K562 (cell line): ENCODE measurements at regions not wholly inside any gene's neighbourhood (a gene's known extent, or its start where the extent isn't known, plus 50 kb on each side); places are given as distances from the start of the nearest gene placed in this dataset.

Source experiments
- GTF3C2 ChIP-seq: IDR thresholded peaks from 3 replicates; pipeline ENCODE4 v1.6.1; 2011; ENCODE audit warnings: borderline replicate concordance, mild to moderate bottlenecking, moderate library complexity; ENCODE audit not compliant: insufficient read length; ENCODE audit errors: extremely low read depth
- NBN ChIP-seq: fragments of 450-650 bp; IDR thresholded peaks from 2 replicates; pipeline ENCODE4 v1.6.1; 2016; ENCODE audit warnings: low read depth, mild to moderate bottlenecking
- RB1 ChIP-seq: fragments of 450-650 bp; IDR thresholded peaks from 2 replicates; pipeline ENCODE4 v1.6.1; 2017; ENCODE audit warnings: low read depth, mild to moderate bottlenecking
- TBP ChIP-seq: optimal IDR thresholded peaks from 2 replicates; pipeline ENCODE3; 2011; ENCODE audit warnings: low read depth, low read length, improper control_type of control experiment
- ZKSCAN1 ChIP-seq: fragments of 150-350 bp; IDR thresholded peaks from 2 replicates; pipeline ENCODE4 v1.6.1; 2016; ENCODE audit warnings: low read depth, low read length
- ZNF644 ChIP-seq: fragments of 200-800 bp; sonication (Bioruptor generic); IDR thresholded peaks from 2 replicates; pipeline ENCODE4 v1.6.1; 2016; ENCODE audit warnings: low read depth, missing genetic modification characterization, missing compliant biosample characterization

DNA sequence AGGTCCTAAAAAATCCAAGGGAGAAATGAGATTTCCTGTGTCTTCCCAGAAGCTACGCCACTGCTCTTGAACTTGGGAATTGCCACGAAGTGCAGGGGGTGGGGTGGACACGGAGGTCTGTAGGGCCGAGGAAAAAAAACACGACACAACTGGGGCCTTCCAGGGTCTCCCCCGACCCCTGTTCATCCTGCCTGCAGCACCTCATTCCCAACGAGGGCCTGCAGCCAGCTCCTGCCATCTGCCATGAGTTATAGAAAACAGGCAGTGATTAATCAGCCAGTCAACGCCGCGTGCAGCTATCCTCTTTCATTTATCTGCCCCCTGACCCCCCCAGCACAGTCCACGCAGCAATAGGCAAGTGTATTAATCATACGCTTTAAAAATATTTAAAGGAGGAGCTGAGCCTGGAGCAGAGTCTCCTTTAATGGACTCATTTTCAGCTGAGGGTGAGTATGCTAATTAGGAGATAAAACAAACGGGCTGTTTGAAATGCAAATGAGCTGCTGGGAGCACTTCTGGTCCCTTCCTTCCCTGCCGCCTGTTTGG is 209.9 kb downstream of the TFCP2L1 start (continued):
- TF ChIP-seq GTF3C2: no peak
- TF ChIP-seq TBP: no peak
- peak; percentile 81 for TF ChIP-seq ZKSCAN1
- TF ChIP-seq RB1: peak; percentile 30; the same call in 1 of the 2 replicates
- TF ChIP-seq NBN: peak; percentile 75; the same call in 1 of the 2 replicates
- no peak for TF ChIP-seq ZNF644 (tag)
